Bronchial epithelial cell (primary cell): ENCODE measurements at regions not wholly inside any gene's neighbourhood (a gene's known extent, or its start where the extent isn't known, plus 50 kb on each side); places are given as distances from the start of the nearest gene placed in this dataset.
"Not testable (repeated sequence)": the region's sequence is repeated elsewhere in the genome, so short reads cannot be mapped to it uniquely, and the experiment has no call there.

Source experiments
- DNase-seq: peaks from one replicate; pipeline ENCODE4 v3.0.0-alpha.2; 2010; ENCODE audit warnings: low read depth
- FAIRE-seq: peaks from 2 replicates; lab custom pipeline; 2011; peaks lifted over from hg19 to GRCh38; lab: Jason Lieb, UNC
- H3K27me3 ChIP-seq: 2 replicates; pipeline ENCODE4 v1.5.1; 2011; ENCODE audit warnings: low read length; ENCODE audit not compliant: control insufficient read depth, insufficient read depth
- H3K36me3 ChIP-seq: 2 replicates; pipeline ENCODE4 v1.5.1; 2011; ENCODE audit warnings: low read length; ENCODE audit not compliant: control insufficient read depth, insufficient read depth
- H3K4me3 ChIP-seq: 2 replicates; pipeline ENCODE4 v1.5.1; 2011; ENCODE audit warnings: mild to moderate bottlenecking, low read depth, low read length, control low read depth
- TF ChIP-seq, protein P1 (sequence below): IDR thresholded peaks from 2 replicates; pipeline ENCODE4 v1.5.1; 2011; ENCODE audit warnings: mild to moderate bottlenecking, moderate library complexity, low read length, control low read depth, inconsistent platforms; ENCODE audit not compliant: insufficient read depth, severe bottlenecking

DNA sequence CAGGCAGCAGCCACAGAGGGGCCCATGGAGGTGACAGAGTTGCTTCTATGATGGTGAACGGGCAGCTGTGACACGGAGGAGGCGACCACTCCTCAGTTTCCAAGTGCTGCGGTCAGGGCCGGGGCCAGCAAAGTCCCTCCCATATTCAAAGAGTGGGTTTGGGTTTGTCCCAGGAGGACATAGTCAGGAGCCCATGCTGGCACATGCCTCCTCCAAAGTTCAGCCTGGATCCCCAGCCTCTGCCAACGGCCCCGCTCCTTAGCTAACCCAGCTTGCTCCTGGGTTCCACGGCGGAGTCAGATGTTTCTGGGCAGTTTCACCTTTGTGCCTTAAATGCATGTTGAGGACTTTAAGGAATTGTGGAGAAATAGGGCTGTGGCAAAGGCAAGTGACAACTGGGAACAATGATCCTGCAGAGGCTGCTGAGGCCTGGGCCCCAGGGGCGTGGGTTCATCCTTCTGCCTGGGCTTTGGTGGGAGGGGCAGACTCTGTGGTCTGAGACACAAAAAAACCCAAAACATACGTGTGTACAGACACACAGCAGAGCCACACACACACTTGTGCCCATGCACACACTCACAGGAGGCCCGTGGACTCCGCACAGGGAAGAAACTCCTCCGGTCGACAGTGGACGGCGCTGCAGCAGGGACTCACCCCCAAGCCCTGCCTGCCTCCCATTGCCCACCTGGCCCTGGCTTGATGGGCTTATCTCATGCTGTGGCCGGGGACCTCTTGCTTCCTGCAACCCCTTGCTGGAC, 399.4 kb downstream of the TMEM121 start:
- Histone ChIP-seq H3K36me3 (no peaks in the 10 kb centered on the region), H3K27me3 (no peaks in the 10 kb centered on the region), H3K4me3 (no peak overlapping the region)
- TF ChIP-seq, protein P1, sequence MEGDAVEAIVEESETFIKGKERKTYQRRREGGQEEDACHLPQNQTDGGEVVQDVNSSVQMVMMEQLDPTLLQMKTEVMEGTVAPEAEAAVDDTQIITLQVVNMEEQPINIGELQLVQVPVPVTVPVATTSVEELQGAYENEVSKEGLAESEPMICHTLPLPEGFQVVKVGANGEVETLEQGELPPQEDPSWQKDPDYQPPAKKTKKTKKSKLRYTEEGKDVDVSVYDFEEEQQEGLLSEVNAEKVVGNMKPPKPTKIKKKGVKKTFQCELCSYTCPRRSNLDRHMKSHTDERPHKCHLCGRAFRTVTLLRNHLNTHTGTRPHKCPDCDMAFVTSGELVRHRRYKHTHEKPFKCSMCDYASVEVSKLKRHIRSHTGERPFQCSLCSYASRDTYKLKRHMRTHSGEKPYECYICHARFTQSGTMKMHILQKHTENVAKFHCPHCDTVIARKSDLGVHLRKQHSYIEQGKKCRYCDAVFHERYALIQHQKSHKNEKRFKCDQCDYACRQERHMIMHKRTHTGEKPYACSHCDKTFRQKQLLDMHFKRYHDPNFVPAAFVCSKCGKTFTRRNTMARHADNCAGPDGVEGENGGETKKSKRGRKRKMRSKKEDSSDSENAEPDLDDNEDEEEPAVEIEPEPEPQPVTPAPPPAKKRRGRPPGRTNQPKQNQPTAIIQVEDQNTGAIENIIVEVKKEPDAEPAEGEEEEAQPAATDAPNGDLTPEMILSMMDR = no peak
- no peak for DNase-seq
- FAIRE-seq = no peak

- no peak overlapping the region for H3K4me3 ChIP-seq
- TF ChIP-seq, protein P1 = no peak
- FAIRE-seq (no peak), DNase-seq (no peak)
- H3K36me3 ChIP-seq = no peaks in the 10 kb centered on the region
- no peaks in the 10 kb centered on the region for H3K27me3 ChIP-seq
Measured at GRCh38 chr14:105926373-105927095, 400.2 kb downstream of the TMEM121 start.

GRCh38 chr14:105927096-105928060, 401.0 kb downstream of the TMEM121 start:
- FAIRE-seq (no peak), DNase-seq (no peak)
- H3K27me3 ChIP-seq = no peaks in the 10 kb centered on the region
- TF ChIP-seq, protein P1 = no peak
- H3K4me3 ChIP-seq = no peak overlapping the region
- no peaks in the 10 kb centered on the region for H3K36me3 ChIP-seq

GRCh38 chr14:105928171-105929111, 402.1 kb downstream of the TMEM121 start:
- not testable (repeated sequence) for FAIRE-seq, H3K27me3 ChIP-seq, H3K4me3 ChIP-seq, H3K36me3 ChIP-seq, DNase-seq

GRCh38 chr14:105929327-105930081, 403.1 kb downstream of the TMEM121 start:
- FAIRE-seq = no peak
- TF ChIP-seq, protein P1 = no peak
- DNase-seq = no peak
- Histone ChIP-seq H3K4me3 (no peak overlapping the region), H3K36me3 (no peaks in the 10 kb centered on the region), H3K27me3 (no peaks in the 10 kb centered on the region)
